ENCODE measurements at regions not wholly inside any gene's neighbourhood (a gene's known extent, or its start where the extent isn't known, plus 50 kb on each side); places are given as distances from the start of the nearest gene placed in this dataset.

- no peaks in the 10 kb centered on the region for H3K4me1 ChIP-seq (ENCODE audit: insufficient read depth)
- H3K27me3 ChIP-seq (ENCODE audit: insufficient read depth), result peaks cover 10% of the 10 kb centered on the region
- no peaks in the 10 kb centered on the region for H3F3A ChIP-seq (replicated peaks; ENCODE audit: low read depth)
- no peaks in the 10 kb centered on the region for H3K79me2 ChIP-seq (replicated peaks; ENCODE audit: insufficient read depth)
- no peak overlapping the region for H3K27ac Mint-ChIP-seq
- no peaks in the 10 kb centered on the region for H4K20me1 ChIP-seq (replicated peaks; ENCODE audit: insufficient read depth)
- H3K36me3 Mint-ChIP-seq (ENCODE audit: low read depth), result no peaks in the 10 kb centered on the region
- ATAC-seq (no peak), DNase-seq (ENCODE audit: low spot score) (no peak)
- peaks cover 7% of the 10 kb centered on the region for H3K27me3 Mint-ChIP-seq (ENCODE audit: insufficient read depth, low read depth, poor library complexity)
- no peak overlapping the region for H2AFZ ChIP-seq
- no peak overlapping the region for H3K27ac ChIP-seq (ENCODE audit: low read depth)
- peaks cover 10% of the 10 kb centered on the region; the same call in 1 of the 2 replicates for H3K9me2 ChIP-seq (ENCODE audit: insufficient read depth)
- H3K36me3 ChIP-seq (ENCODE audit: insufficient read depth), result no peaks in the 10 kb centered on the region
- H3K4me3 ChIP-seq, result no peak overlapping the region
- H3K4me1 Mint-ChIP-seq, result peaks cover 4% of the 10 kb centered on the region
- TF ChIP-seq CREB1 (CRISPR knock-in tag; IDR thresholded peaks at IDR 0.05; ENCODE audit: low read depth) (no peak), REST (IDR thresholded peaks at IDR 0.05; ENCODE audit: unreplicated experiment) (no peak), NANOG (IDR thresholded peaks at IDR 0.05; ENCODE audit: borderline replicate concordance) (no peak)
- no peaks in the 10 kb centered on the region for H3K9me3 Mint-ChIP-seq
- no peak overlapping the region for H3K4me2 ChIP-seq
- no peak overlapping the region for H3K4me3 Mint-ChIP-seq
Observed at GRCh38 chr2:217684431-217685254, 318.2 kb downstream of the TNS1 start.

- peaks cover 10% of the 10 kb centered on the region; the same call in 1 of the 2 replicates for H3K9me2 ChIP-seq (ENCODE audit: insufficient read depth)
- Mint-ChIP-seq H3K27me3 (ENCODE audit: insufficient read depth, low read depth, poor library complexity) (peaks cover 7% of the 10 kb centered on the region), H3K36me3 (ENCODE audit: low read depth) (no peaks in the 10 kb centered on the region), H3K27ac (no peak overlapping the region), H3K4me1 (peaks cover 4% of the 10 kb centered on the region), H3K4me3 (no peak overlapping the region), H3K9me3 (no peaks in the 10 kb centered on the region)
- H3K4me3 ChIP-seq, result no peak overlapping the region
- no peaks in the 10 kb centered on the region for H3K79me2 ChIP-seq (replicated peaks; ENCODE audit: insufficient read depth)
- H3K27me3 ChIP-seq (ENCODE audit: insufficient read depth), result peaks cover 10% of the 10 kb centered on the region
- H2AFZ ChIP-seq, result no peak overlapping the region
- no peaks in the 10 kb centered on the region for H4K20me1 ChIP-seq (replicated peaks; ENCODE audit: insufficient read depth)
- no peak for ATAC-seq
- DNase-seq (ENCODE audit: low spot score), result no peak
- H3F3A ChIP-seq (replicated peaks; ENCODE audit: low read depth), result no peaks in the 10 kb centered on the region
- H3K4me1 ChIP-seq (ENCODE audit: insufficient read depth), result no peaks in the 10 kb centered on the region
- TF ChIP-seq POLR2AphosphoS5 (IDR thresholded peaks at IDR 0.05; ENCODE audit: low read depth) (no peak), JUNB (IDR thresholded peaks at IDR 0.05; ENCODE audit: unreplicated experiment) (no peak), ETS1 (IDR thresholded peaks at IDR 0.05) (no peak), REST (IDR thresholded peaks at IDR 0.05; ENCODE audit: unreplicated experiment) (no peak), NANOG (IDR thresholded peaks at IDR 0.05; ENCODE audit: borderline replicate concordance) (no peak), EZH2phosphoT487 (IDR thresholded peaks at IDR 0.05; ENCODE audit: unreplicated experiment) (no peak), ZNF114 (CRISPR knock-in tag; IDR thresholded peaks at IDR 0.05) (no peak), CTCF (conservative IDR thresholded peaks at IDR 0.05; ENCODE audit: low read depth in 2 of 2) (no peak), ZNF331 (CRISPR knock-in tag; IDR thresholded peaks at IDR 0.05; ENCODE audit: low read depth) (no peak), EZH2 (IDR thresholded peaks at IDR 0.05; ENCODE audit: low read depth, unreplicated experiment) (no peak)
- no peak overlapping the region for H3K27ac ChIP-seq (ENCODE audit: low read depth)
- no peaks in the 10 kb centered on the region for H3K36me3 ChIP-seq (ENCODE audit: insufficient read depth)
- H3K4me2 ChIP-seq, result no peak overlapping the region
Observed at GRCh38 chr2:217683106-217683870, 319.5 kb downstream of the TNS1 start.
